ENCODE measurements at regions not wholly inside any gene's neighbourhood (a gene's known extent, or its start where the extent isn't known, plus 50 kb on each side); places are given as distances from the start of the nearest gene placed in this dataset.

DNA sequence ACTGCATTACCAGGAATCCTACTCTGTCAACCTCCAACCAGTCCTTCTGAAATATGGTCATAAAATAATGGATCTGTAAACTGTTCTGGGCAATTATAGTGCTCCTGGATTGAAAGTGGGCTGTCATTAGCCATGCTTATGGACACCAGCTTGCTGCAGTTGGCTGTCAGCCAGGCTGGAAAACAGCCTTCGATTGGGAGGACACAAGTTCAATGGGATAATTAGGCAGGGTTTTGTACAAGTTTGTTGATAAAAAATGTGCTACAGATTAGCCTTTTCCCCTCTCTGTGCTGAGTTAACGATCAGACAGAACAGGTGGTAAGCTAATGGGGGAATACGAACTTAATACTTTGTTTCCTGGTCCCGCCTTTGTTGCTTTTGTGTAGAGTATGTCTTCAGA, 413.9 kb downstream of the DUSP10 start:
- TF ChIP-seq CTCF (conservative IDR thresholded peaks at IDR 0.05 in 1 of 2, IDR thresholded peaks at IDR 0.05 in 1 of 2; ENCODE audit: low read depth in 1 of 2, low read length in 2 of 2) (no peak), EZH2 (IDR thresholded peaks at IDR 0.05; ENCODE audit: low read length, missing control alignments) (no peak)
